ENCODE measurements at regions not wholly inside any gene's neighbourhood (a gene's known extent, or its start where the extent isn't known, plus 50 kb on each side); places are given as distances from the start of the nearest gene placed in this dataset.

DNA sequence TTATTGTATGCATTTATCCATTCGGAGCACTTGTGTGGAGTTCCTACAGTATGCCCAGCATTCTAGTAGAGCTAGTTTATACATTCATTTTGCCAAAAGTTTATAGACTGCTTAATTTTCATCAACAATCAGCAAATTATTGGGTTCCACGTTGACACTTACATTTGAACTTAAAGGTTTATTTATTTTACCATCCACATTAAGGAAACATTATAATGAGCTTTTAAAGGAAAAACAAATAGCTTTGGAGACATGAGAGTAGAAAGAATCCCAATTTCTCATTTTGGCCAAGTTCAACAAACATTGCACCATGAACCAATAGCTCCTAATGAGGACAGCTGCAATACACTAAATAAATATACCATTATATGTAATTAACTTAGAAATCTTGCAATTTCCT lies 501.2 kb upstream of the SMIM21 start:
- Histone ChIP-seq H3K9me3 (no peaks in the 10 kb centered on the region), H3K4me1 (peaks cover under 1% of the 10 kb centered on the region), H3K36me3 (ENCODE audit: insufficient read depth in 1 of 2, low read depth in 1 of 2) (no peaks in the 10 kb centered on the region), H3K4me3 (no peak overlapping the region), H3K27ac (no peak overlapping the region), H3K27me3 (ENCODE audit: insufficient read depth in 3 of 3, low read length in 2 of 3) (no peaks in the 10 kb centered on the region)
- TF ChIP-seq, protein P1, sequence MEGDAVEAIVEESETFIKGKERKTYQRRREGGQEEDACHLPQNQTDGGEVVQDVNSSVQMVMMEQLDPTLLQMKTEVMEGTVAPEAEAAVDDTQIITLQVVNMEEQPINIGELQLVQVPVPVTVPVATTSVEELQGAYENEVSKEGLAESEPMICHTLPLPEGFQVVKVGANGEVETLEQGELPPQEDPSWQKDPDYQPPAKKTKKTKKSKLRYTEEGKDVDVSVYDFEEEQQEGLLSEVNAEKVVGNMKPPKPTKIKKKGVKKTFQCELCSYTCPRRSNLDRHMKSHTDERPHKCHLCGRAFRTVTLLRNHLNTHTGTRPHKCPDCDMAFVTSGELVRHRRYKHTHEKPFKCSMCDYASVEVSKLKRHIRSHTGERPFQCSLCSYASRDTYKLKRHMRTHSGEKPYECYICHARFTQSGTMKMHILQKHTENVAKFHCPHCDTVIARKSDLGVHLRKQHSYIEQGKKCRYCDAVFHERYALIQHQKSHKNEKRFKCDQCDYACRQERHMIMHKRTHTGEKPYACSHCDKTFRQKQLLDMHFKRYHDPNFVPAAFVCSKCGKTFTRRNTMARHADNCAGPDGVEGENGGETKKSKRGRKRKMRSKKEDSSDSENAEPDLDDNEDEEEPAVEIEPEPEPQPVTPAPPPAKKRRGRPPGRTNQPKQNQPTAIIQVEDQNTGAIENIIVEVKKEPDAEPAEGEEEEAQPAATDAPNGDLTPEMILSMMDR (IDR thresholded peaks at IDR 0.05) = no peak
- no peak for DNase-seq
- ATAC-seq = no peak
- intact Hi-C loops (cut with DNase I) = no loop called here
- WGBS, 3 donors = 87 to 93% (median 91%) methylated on average over 2 of the region's 2 CpGs

- WGBS, 3 donors = 73 to 87% (median 83%) methylated on average over 5 of the region's 5 CpGs
- Histone ChIP-seq H3K36me3 (ENCODE audit: insufficient read depth in 1 of 2, low read depth in 1 of 2) (no peaks in the 10 kb centered on the region), H3K27me3 (ENCODE audit: insufficient read depth in 3 of 3, low read length in 2 of 3) (no peaks in the 10 kb centered on the region), H3K4me3 (no peak overlapping the region), H3K9me3 (no peaks in the 10 kb centered on the region), H3K4me1 (peaks cover 6% of the 10 kb centered on the region), H3K27ac (no peak overlapping the region)
- ATAC-seq (no peak), DNase-seq (no peak)
- TF ChIP-seq, protein P1 (IDR thresholded peaks at IDR 0.05) = no peak
- intact Hi-C loops (cut with DNase I) = no loop called here
Observed at GRCh38 chr18:75927791-75928190, 500.3 kb upstream of the SMIM21 start.

DNA sequence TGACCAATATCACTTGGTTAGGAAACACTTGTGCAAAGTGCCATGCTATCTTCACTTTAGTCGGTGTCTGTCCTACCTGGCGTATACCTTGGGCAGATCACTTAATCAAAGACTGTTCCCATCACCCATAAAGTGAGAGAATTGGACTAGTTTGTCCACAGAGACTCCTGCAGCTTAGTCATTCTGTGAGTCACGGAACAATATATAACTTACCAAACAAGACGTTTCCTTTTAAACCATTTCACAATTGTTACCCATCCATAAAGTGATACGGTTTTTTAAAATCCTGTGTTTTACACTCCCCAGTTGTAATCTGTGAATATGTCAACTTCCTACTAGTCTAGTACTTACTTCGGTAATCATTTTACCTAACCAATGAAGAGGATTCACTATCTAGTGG lies 499.3 kb upstream of the SMIM21 start:
- TF ChIP-seq, protein P1 (IDR thresholded peaks at IDR 0.05) = no peak
- H3K9me3 ChIP-seq = no peaks in the 10 kb centered on the region
- no peaks in the 10 kb centered on the region for H3K36me3 ChIP-seq (ENCODE audit: insufficient read depth in 1 of 2, low read depth in 1 of 2)
- no peak overlapping the region for H3K4me3 ChIP-seq
- no peaks in the 10 kb centered on the region for H3K27me3 ChIP-seq (ENCODE audit: insufficient read depth in 3 of 3, low read length in 2 of 3)
- H3K27ac ChIP-seq = no peak overlapping the region
- DNase-seq (no peak), ATAC-seq (no peak)
- intact Hi-C loops (cut with DNase I) = no loop called here
- WGBS, 3 donors = 90 to 96% (median 90%) methylated on average over 6 of the region's 6 CpGs
- H3K4me1 ChIP-seq = peaks cover 6% of the 10 kb centered on the region

DNA sequence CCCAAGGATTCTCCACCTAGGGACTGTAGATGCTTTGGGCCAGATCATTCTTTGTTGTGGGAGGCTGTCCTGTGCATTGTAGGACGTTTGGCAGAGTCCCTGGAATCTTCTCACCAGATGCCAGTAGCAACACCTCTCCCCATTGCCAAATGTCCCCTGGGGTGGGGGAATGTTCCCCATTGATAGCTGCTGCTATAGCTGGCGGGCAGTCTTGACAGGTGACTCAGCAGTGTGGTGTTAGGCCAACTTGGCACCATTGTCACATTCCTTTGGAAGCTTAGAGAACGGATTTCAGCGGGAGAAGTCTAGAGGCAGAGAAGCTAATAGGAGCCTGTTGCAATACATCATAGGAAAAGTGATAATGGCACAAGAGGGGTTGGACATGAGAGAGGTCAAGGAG lies 495.7 kb upstream of the SMIM21 start:
- H3K4me3 ChIP-seq = no peak overlapping the region
- no peaks in the 10 kb centered on the region for H3K9me3 ChIP-seq
- DNase-seq (peak; percentile 69 to 81), ATAC-seq (peak; percentile 93 to 99 (median 99))
- intact Hi-C loops (cut with DNase I) = no loop called here
- H3K27ac ChIP-seq = no peak overlapping the region
- 11 to 15% (median 12%) methylated on average over 4 of the region's 4 CpGs for WGBS, 3 donors
- H3K4me1 ChIP-seq = peaks cover 6% of the 10 kb centered on the region
- H3K27me3 ChIP-seq (ENCODE audit: insufficient read depth in 3 of 3, low read length in 2 of 3) = no peaks in the 10 kb centered on the region
- no peaks in the 10 kb centered on the region for H3K36me3 ChIP-seq (ENCODE audit: insufficient read depth in 1 of 2, low read depth in 1 of 2)
- TF ChIP-seq, protein P1 (IDR thresholded peaks at IDR 0.05) = no peak

- intact Hi-C loops (cut with DNase I) = no loop called here
- no peak for DNase-seq
- no peaks in the 10 kb centered on the region for H3K4me1 ChIP-seq
Observed at GRCh38 chr18:75916624-75916982, 489.1 kb upstream of the SMIM21 start.

More at GRCh38 chr18:75916624-75916982, 489.1 kb upstream of the SMIM21 start:
- TF ChIP-seq, protein P1 (IDR thresholded peaks at IDR 0.05) = no peak
- Histone ChIP-seq H3K9me3 (no peaks in the 10 kb centered on the region), H3K27me3 (ENCODE audit: insufficient read depth in 3 of 3, low read length in 2 of 3) (peaks cover 0 to 3% (median 0%) of the 10 kb centered on the region in 3 donors), H3K4me3 (peak overlapping the region; percentile 60), H3K27ac (no peak overlapping the region), H3K36me3 (ENCODE audit: insufficient read depth in 1 of 2, low read depth in 1 of 2) (no peaks in the 10 kb centered on the region)
- no peak for ATAC-seq
- WGBS, 3 donors = 33 to 47% (median 39%) methylated on average over 12 to 18 of the region's 18 CpGs

All from psoas muscle (tissue), 7 donors.